Neural progenitor cell (in vitro differentiated cells): ENCODE measurements at regions not wholly inside any gene's neighbourhood (a gene's known extent, or its start where the extent isn't known, plus 50 kb on each side); places are given as distances from the start of the nearest gene placed in this dataset.

Experiments
- DNase-seq: peaks from one replicate; pipeline ENCODE4 v3.0.0-alpha.2; 2016; ENCODE audit warnings: low spot score
- H2AFZ ChIP-seq: fragments of 200-600 bp; sonication (generic); replicated peaks from 2 replicates; pipeline ENCODE4 v1.6.1; 2016; ENCODE audit warnings: antibody characterized with exemption
- H3F3A ChIP-seq: fragments of 200-600 bp; sonication (generic); 2 replicates; pipeline ENCODE4 v1.6.1; 2016; ENCODE audit warnings: antibody characterized with exemption, low read depth
- H3K27ac ChIP-seq: fragments of 200-600 bp; sonication (generic); 2 replicates; pipeline ENCODE4 v1.5.1; 2016; ENCODE audit warnings: mild to moderate bottlenecking
- H3K27me3 ChIP-seq: fragments of 200-600 bp; sonication (generic); 2 replicates; pipeline ENCODE4 v1.6.1; 2016; ENCODE audit warnings: mild to moderate bottlenecking, moderate library complexity
- H3K36me3 ChIP-seq: fragments of 200-600 bp; sonication (generic); 2 replicates; pipeline ENCODE4 v1.5.1; 2016
- H3K4me1 ChIP-seq: fragments of 200-600 bp; sonication (generic); 2 replicates; pipeline ENCODE4 v1.6.1; 2016; ENCODE audit warnings: mixed run types
- H3K4me2 ChIP-seq: fragments of 200-600 bp; sonication (generic); 2 replicates; pipeline ENCODE4 v1.6.1; 2016
- H3K4me3 ChIP-seq: fragments of 200-600 bp; sonication (generic); 2 replicates; pipeline ENCODE4 v1.5.1; 2016
- H3K79me2 ChIP-seq: fragments of 200-600 bp; sonication (generic); 2 replicates; pipeline ENCODE4 v1.6.1; 2016; ENCODE audit warnings: low read depth
- H3K9ac ChIP-seq: fragments of 200-600 bp; sonication (generic); 2 replicates; pipeline ENCODE4 v1.6.1; 2016
- H3K9me3 ChIP-seq: fragments of 200-600 bp; sonication (generic); 2 replicates; pipeline ENCODE4 v1.5.1; 2016; ENCODE audit warnings: low read depth
- H4K20me1 ChIP-seq: fragments of 200-600 bp; sonication (generic); 2 replicates; pipeline ENCODE4 v1.6.1; 2016; ENCODE audit warnings: low read depth
- H3K27ac Mint-ChIP-seq: 3 replicates; pipeline ENCODE4 v1.8.0; 2021; ENCODE audit warnings: mixed read lengths
- H3K27me3 Mint-ChIP-seq: 2 replicates; pipeline ENCODE4 v1.8.0; 2022; ENCODE audit warnings: low read depth, mild to moderate bottlenecking, inconsistent platforms, moderate library complexity, mixed read lengths; ENCODE audit not compliant: insufficient read depth
- H3K36me3 Mint-ChIP-seq: 3 replicates; pipeline ENCODE4 v1.8.0; 2021; ENCODE audit warnings: mixed read lengths
- H3K4me1 Mint-ChIP-seq: 3 replicates; pipeline ENCODE4 v1.8.0; 2021; ENCODE audit warnings: mixed read lengths
- H3K4me3 Mint-ChIP-seq: 3 replicates; pipeline ENCODE4 v1.8.0; 2021; ENCODE audit warnings: mild to moderate bottlenecking, moderate library complexity, mixed read lengths
- H3K9me3 Mint-ChIP-seq: 3 replicates; pipeline ENCODE4 v1.8.0; 2020; ENCODE audit warnings: mixed read lengths
- CTCF ChIP-seq: fragments of 200-600 bp; sonication (generic); IDR thresholded peaks from 2 replicates; pipeline ENCODE4 v1.5.1; 2017; ENCODE audit warnings: antibody characterized with exemption, mild to moderate bottlenecking
- EZH2 ChIP-seq: fragments of 200-600 bp; sonication (generic); IDR thresholded peaks from 2 replicates; pipeline ENCODE4 v1.6.1; 2017; ENCODE audit warnings: antibody characterized with exemption, mild to moderate bottlenecking, moderate library complexity
- EZH2phosphoT487 ChIP-seq: fragments of 200-600 bp; sonication (generic); IDR thresholded peaks from 2 replicates; pipeline ENCODE4 v1.6.1; 2017; ENCODE audit warnings: antibody characterized with exemption

- no peak overlapping the region for H3K4me3 ChIP-seq
- H3K27ac Mint-ChIP-seq = no peak overlapping the region
Observed at GRCh38 chr12:46916796-46917419, 91.1 kb upstream of the SLC38A4 start.

GRCh38 chr12:46917821-46918220 is 92.0 kb upstream of the SLC38A4 start:
- DNase-seq = no peak
- H3K4me2 ChIP-seq = no peak overlapping the region
- no peaks in the 10 kb centered on the region for H4K20me1 ChIP-seq
- no peaks in the 10 kb centered on the region for H3K9me3 ChIP-seq
- Mint-ChIP-seq H3K4me3 (no peak overlapping the region), H3K27me3 (no peaks in the 10 kb centered on the region), H3K27ac (no peak overlapping the region), H3K4me1 (no peaks in the 10 kb centered on the region), H3K36me3 (no peaks in the 10 kb centered on the region), H3K9me3 (peaks cover 4% of the 10 kb centered on the region)
- peaks cover 6% of the 10 kb centered on the region for H3K4me1 ChIP-seq
- H3K9ac ChIP-seq = no peak overlapping the region
- H3K36me3 ChIP-seq = no peaks in the 10 kb centered on the region
- H3F3A ChIP-seq = no peaks in the 10 kb centered on the region
- H3K27me3 ChIP-seq = no peaks in the 10 kb centered on the region
- H2AFZ ChIP-seq = no peak overlapping the region
- no peak for TF ChIP-seq EZH2phosphoT487
- TF ChIP-seq EZH2 = no peak
- no peak for TF ChIP-seq CTCF
- no peak overlapping the region for H3K27ac ChIP-seq
- no peak overlapping the region for H3K4me3 ChIP-seq
- H3K79me2 ChIP-seq = no peaks in the 10 kb centered on the region

More at GRCh38 chr12:46916796-46917419, 91.1 kb upstream of the SLC38A4 start:
- Histone ChIP-seq H3K79me2 (no peaks in the 10 kb centered on the region), H3K27ac (no peak overlapping the region), H3K4me2 (no peak overlapping the region), H3K4me1 (peaks cover 6% of the 10 kb centered on the region), H3F3A (no peaks in the 10 kb centered on the region), H3K9me3 (no peaks in the 10 kb centered on the region), H2AFZ (no peak overlapping the region), H3K36me3 (no peaks in the 10 kb centered on the region), H3K27me3 (no peaks in the 10 kb centered on the region), H4K20me1 (no peaks in the 10 kb centered on the region), H3K9ac (no peak overlapping the region)
- peaks cover 8% of the 10 kb centered on the region for H3K9me3 Mint-ChIP-seq
- H3K4me1 Mint-ChIP-seq = no peaks in the 10 kb centered on the region
- DNase-seq = no peak
- H3K36me3 Mint-ChIP-seq = no peaks in the 10 kb centered on the region
- H3K4me3 Mint-ChIP-seq = no peak overlapping the region
- no peaks in the 10 kb centered on the region for H3K27me3 Mint-ChIP-seq
- TF ChIP-seq EZH2phosphoT487 (no peak), EZH2 (no peak), CTCF (no peak)

GRCh38 chr12:46918631-46919030 is 92.8 kb upstream of the SLC38A4 start:
- peaks cover 2% of the 10 kb centered on the region for H3K9me3 Mint-ChIP-seq
- TF ChIP-seq EZH2 = no peak
- TF ChIP-seq CTCF = no peak
- no peak overlapping the region for H3K27ac Mint-ChIP-seq
- H3K4me2 ChIP-seq = no peak overlapping the region
- H3K9ac ChIP-seq = no peak overlapping the region
- no peaks in the 10 kb centered on the region for H3K79me2 ChIP-seq
- H3K4me3 ChIP-seq = no peak overlapping the region
- no peaks in the 10 kb centered on the region for H3K27me3 Mint-ChIP-seq
- H3K27me3 ChIP-seq = no peaks in the 10 kb centered on the region
- peaks cover 6% of the 10 kb centered on the region for H3K4me1 ChIP-seq
- no peak overlapping the region for H3K4me3 Mint-ChIP-seq
- no peaks in the 10 kb centered on the region for H3K36me3 ChIP-seq
- H2AFZ ChIP-seq = no peak overlapping the region
- no peaks in the 10 kb centered on the region for H3K4me1 Mint-ChIP-seq
- H3K36me3 Mint-ChIP-seq = no peaks in the 10 kb centered on the region
- H4K20me1 ChIP-seq = no peaks in the 10 kb centered on the region
- H3K27ac ChIP-seq = no peak overlapping the region
- DNase-seq = no peak
- H3F3A ChIP-seq = no peaks in the 10 kb centered on the region
- no peaks in the 10 kb centered on the region for H3K9me3 ChIP-seq
